AG09309 (cell line): ENCODE measurements at regions not wholly inside any gene's neighbourhood (a gene's known extent, or its start where the extent isn't known, plus 50 kb on each side); places are given as distances from the start of the nearest gene placed in this dataset.

ENCODE experiments used
- DNase-seq: peaks from one replicate; pipeline ENCODE4 v3.0.0-alpha.2; 2010; ENCODE audit warnings: low read depth
- H3K4me3 ChIP-seq: 2 replicates; pipeline ENCODE4 v1.5.1; 2011; ENCODE audit warnings: mild to moderate bottlenecking, low read depth, low read length, moderate library complexity; ENCODE audit not compliant: control insufficient read depth
- CTCF ChIP-seq: IDR thresholded peaks from 2 replicates; pipeline ENCODE4 v1.5.1; 2011; ENCODE audit warnings: mild to moderate bottlenecking, low read depth, low read length, inconsistent platforms; ENCODE audit not compliant: insufficient read depth, control insufficient read depth; ENCODE audit errors: missing control alignments

GRCh38 chr1:10900251-10900651, 103.8 kb upstream of the CASZ1 start:
- TF ChIP-seq CTCF, result no peak
- H3K4me3 ChIP-seq, result no peak overlapping the region
- no peak for DNase-seq

- no peak for DNase-seq
- no peak overlapping the region for H3K4me3 ChIP-seq
- no peak for TF ChIP-seq CTCF
Observed at GRCh38 chr1:10900691-10901090, 104.2 kb upstream of the CASZ1 start.

- no peak for DNase-seq
Observed at GRCh38 chr1:10901091-10901890, 104.8 kb upstream of the CASZ1 start.

GRCh38 chr1:10901891-10902805, 105.7 kb upstream of the CASZ1 start:
- H3K4me3 ChIP-seq, result no peak overlapping the region
- no peak for DNase-seq

More at GRCh38 chr1:10901091-10901890, 104.8 kb upstream of the CASZ1 start:
- no peak overlapping the region for H3K4me3 ChIP-seq
- TF ChIP-seq CTCF, result no peak

GRCh38 chr1:10903421-10903820, 107.0 kb upstream of the CASZ1 start:
- DNase-seq, result no peak
- no peak overlapping the region for H3K4me3 ChIP-seq
- TF ChIP-seq CTCF, result no peak

More at GRCh38 chr1:10901891-10902805, 105.7 kb upstream of the CASZ1 start:
- no peak for TF ChIP-seq CTCF

- DNase-seq, result no peak
- H3K4me3 ChIP-seq, result no peak overlapping the region
- no peak for TF ChIP-seq CTCF
Observed at GRCh38 chr1:10903821-10904220, 107.4 kb upstream of the CASZ1 start.
